MM.1S (cell line): ENCODE measurements at regions not wholly inside any gene's neighbourhood (a gene's known extent, or its start where the extent isn't known, plus 50 kb on each side); places are given as distances from the start of the nearest gene placed in this dataset.

Source experiments
- EZH2 ChIP-seq: fragments of 300-600 bp; sonication (generic); optimal IDR thresholded peaks from 2 replicates; pipeline ENCODE3; 2017; ENCODE audit warnings: low read depth, mild to moderate bottlenecking, antibody characterized with exemption, low read length, mixed read lengths
- EZH2phosphoT487 ChIP-seq: fragments of 300-600 bp; sonication (generic); IDR thresholded peaks from 2 replicates; pipeline ENCODE4 v1.6.1; 2018; ENCODE audit warnings: antibody characterized with exemption, low read length
- TF ChIP-seq, protein P1 (sequence below): fragments of 300-600 bp; sonication (generic); IDR thresholded peaks from 2 replicates; pipeline ENCODE4 v1.5.1; 2016; ENCODE audit warnings: antibody characterized with exemption, low read length, mixed read lengths

DNA sequence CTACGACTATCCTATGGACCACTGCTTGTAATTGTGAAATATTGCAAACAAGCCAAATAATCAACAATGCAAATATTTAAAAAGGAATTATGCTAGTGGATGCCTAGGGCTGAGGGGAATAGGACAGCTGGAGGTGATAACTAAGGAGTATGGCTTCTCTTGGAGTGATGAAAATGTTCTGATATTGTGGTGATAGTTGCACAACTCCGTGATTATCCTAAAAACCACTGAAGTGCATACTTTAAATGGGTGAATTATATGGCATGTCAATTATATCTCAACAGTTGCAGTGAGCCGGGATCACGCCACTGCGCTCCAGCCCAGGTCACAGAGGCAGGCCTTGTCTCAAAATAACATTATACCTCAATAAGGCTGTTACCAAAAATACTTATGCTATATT, 125.1 kb upstream of the SH3BP4 start:
- TF ChIP-seq, protein P1, sequence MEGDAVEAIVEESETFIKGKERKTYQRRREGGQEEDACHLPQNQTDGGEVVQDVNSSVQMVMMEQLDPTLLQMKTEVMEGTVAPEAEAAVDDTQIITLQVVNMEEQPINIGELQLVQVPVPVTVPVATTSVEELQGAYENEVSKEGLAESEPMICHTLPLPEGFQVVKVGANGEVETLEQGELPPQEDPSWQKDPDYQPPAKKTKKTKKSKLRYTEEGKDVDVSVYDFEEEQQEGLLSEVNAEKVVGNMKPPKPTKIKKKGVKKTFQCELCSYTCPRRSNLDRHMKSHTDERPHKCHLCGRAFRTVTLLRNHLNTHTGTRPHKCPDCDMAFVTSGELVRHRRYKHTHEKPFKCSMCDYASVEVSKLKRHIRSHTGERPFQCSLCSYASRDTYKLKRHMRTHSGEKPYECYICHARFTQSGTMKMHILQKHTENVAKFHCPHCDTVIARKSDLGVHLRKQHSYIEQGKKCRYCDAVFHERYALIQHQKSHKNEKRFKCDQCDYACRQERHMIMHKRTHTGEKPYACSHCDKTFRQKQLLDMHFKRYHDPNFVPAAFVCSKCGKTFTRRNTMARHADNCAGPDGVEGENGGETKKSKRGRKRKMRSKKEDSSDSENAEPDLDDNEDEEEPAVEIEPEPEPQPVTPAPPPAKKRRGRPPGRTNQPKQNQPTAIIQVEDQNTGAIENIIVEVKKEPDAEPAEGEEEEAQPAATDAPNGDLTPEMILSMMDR, result no peak
- TF ChIP-seq EZH2 (no peak), EZH2phosphoT487 (no peak)
